ENCODE measurements at regions not wholly inside any gene's neighbourhood (a gene's known extent, or its start where the extent isn't known, plus 50 kb on each side); places are given as distances from the start of the nearest gene placed in this dataset.

DNA sequence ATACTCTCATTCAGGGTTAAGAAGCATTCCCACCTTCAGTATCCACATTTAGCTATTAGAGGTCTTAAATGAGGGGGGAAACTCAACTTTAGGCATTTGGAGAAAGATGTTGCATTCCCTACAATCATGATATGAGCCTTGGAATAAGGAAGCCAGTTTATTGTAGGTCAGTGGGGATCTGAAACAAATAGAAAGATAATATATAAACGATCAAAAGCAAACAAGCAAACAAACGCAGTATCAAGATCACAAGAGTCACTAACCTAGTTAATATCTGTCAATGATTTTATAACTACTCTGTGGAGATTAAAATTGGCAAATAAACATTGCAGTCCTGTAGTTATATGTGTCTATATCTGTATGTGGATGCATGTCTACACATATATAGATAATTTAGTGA is 152.4 kb upstream of the LRATD1 start:
- TF ChIP-seq, protein P1, sequence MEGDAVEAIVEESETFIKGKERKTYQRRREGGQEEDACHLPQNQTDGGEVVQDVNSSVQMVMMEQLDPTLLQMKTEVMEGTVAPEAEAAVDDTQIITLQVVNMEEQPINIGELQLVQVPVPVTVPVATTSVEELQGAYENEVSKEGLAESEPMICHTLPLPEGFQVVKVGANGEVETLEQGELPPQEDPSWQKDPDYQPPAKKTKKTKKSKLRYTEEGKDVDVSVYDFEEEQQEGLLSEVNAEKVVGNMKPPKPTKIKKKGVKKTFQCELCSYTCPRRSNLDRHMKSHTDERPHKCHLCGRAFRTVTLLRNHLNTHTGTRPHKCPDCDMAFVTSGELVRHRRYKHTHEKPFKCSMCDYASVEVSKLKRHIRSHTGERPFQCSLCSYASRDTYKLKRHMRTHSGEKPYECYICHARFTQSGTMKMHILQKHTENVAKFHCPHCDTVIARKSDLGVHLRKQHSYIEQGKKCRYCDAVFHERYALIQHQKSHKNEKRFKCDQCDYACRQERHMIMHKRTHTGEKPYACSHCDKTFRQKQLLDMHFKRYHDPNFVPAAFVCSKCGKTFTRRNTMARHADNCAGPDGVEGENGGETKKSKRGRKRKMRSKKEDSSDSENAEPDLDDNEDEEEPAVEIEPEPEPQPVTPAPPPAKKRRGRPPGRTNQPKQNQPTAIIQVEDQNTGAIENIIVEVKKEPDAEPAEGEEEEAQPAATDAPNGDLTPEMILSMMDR (IDR thresholded peaks at IDR 0.05) = no peak
- no peak for TF ChIP-seq POLR2AphosphoS5 (IDR thresholded peaks at IDR 0.05; ENCODE audit: insufficient read depth in 1 of 2, low read depth in 1 of 2)
- no peak for TF ChIP-seq POLR2A (IDR thresholded peaks at IDR 0.05)

All from vagina (tissue), 2 donors.